ENCODE measurements at regions not wholly inside any gene's neighbourhood (a gene's known extent, or its start where the extent isn't known, plus 50 kb on each side); places are given as distances from the start of the nearest gene placed in this dataset.

DNA sequence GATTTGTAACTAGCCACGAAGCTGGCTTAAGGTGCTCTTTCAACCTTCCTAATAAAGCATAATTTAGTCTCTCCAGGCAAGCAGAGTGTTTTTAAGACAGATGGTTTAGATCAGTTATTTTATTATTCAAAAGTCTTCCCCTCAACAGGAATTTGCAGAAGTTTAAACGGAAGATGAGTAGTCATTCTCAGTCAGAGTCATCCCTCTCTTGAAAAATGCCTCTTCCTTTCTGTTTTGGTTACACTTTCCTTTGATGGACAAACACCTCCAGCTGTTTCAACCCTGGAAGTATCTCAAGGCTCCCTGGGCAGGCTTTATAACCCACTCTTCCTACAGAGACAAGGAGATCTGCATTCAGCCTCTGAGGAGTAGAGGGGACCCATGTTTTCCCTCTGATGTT, 60.3 kb upstream of the POU2AF2 start:
- DNase-seq: no peak
- intact Hi-C loops (cut with DNase I; ENCODE audit: low total_unique reads): no loop called here
- TF ChIP-seq, protein P1, sequence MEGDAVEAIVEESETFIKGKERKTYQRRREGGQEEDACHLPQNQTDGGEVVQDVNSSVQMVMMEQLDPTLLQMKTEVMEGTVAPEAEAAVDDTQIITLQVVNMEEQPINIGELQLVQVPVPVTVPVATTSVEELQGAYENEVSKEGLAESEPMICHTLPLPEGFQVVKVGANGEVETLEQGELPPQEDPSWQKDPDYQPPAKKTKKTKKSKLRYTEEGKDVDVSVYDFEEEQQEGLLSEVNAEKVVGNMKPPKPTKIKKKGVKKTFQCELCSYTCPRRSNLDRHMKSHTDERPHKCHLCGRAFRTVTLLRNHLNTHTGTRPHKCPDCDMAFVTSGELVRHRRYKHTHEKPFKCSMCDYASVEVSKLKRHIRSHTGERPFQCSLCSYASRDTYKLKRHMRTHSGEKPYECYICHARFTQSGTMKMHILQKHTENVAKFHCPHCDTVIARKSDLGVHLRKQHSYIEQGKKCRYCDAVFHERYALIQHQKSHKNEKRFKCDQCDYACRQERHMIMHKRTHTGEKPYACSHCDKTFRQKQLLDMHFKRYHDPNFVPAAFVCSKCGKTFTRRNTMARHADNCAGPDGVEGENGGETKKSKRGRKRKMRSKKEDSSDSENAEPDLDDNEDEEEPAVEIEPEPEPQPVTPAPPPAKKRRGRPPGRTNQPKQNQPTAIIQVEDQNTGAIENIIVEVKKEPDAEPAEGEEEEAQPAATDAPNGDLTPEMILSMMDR (IDR thresholded peaks at IDR 0.05): no peak
- TF ChIP-seq POLR2A (IDR thresholded peaks at IDR 0.05): no peak
- H3K36me3 ChIP-seq (ENCODE audit: low read depth, missing control alignments): no peaks in the 10 kb centered on the region
- no peaks in the 10 kb centered on the region for H3K27me3 ChIP-seq
- H3K4me1 ChIP-seq: no peaks in the 10 kb centered on the region
- no peak overlapping the region for H3K4me3 ChIP-seq
- H3K27ac ChIP-seq: no peak overlapping the region
- WGBS, 2 donors: 61% methylated on average over 2 of the region's 2 CpGs
- no peaks in the 10 kb centered on the region for H3K9me3 ChIP-seq

DNA sequence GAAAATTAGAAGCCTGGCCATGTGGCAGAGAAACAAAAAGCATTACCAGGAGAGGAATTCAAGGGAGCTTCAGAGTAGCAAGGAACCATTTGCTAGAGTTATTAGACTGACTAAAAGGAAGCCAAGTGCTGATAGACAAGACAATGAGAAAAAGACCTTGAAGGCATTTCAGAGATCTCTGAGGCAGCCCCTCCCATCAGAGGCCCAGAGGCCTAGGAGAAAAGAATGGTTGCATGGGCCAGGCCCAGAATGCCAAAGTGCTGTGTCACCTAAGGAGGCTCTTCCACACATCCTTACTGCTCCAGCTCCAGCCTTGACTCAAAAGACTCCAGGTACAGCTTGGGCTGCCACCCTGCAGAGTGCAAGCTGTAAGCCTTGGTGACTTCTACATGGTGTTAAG, 61.8 kb upstream of the POU2AF2 start:
- Histone ChIP-seq H3K4me3 (no peak overlapping the region), H3K27ac (no peak overlapping the region), H3K4me1 (no peaks in the 10 kb centered on the region), H3K9me3 (no peaks in the 10 kb centered on the region), H3K36me3 (ENCODE audit: low read depth, missing control alignments) (no peaks in the 10 kb centered on the region), H3K27me3 (no peaks in the 10 kb centered on the region)
- TF ChIP-seq, protein P1 (IDR thresholded peaks at IDR 0.05): no peak
- no peak for TF ChIP-seq POLR2A (IDR thresholded peaks at IDR 0.05)
- DNase-seq: no peak
- intact Hi-C loops (cut with DNase I; ENCODE audit: low total_unique reads): no loop called here

DNA sequence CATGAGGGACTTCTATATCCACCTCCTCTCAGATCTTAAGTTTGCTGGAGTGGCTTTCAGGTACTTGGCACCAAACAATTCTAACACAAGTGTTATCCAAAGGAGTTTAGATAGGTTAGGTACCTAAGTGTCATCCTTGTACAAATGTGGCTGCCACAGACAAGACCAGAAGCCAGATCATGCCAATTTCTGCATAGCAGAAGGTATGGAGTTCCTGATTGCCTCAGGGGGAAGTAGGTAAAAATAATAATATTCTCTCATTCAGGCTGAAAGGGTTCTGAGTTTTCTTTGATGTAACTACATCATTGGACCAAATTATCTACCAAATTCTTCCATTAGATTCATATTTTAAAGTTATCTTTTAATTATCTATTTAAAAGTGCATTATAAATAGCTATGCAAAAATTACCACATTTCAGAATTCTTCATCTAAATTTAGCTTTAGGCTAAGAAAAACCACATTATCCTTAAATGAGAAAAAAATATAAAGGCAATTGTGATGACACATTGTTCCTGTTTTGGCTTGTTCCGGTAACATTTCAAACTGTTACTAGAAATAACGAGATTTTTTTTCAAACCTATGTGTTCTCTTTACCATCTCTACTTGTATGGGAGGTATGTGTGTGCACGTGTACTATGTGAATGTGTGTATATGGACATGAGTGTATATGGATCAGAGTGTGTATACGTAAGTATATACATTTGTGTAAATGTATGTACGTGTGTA, 66.2 kb upstream of the POU2AF2 start:
- no peak for TF ChIP-seq POLR2A (IDR thresholded peaks at IDR 0.05)
- TF ChIP-seq, protein P1 (IDR thresholded peaks at IDR 0.05): no peak
- intact Hi-C loops (cut with DNase I; ENCODE audit: low total_unique reads): no loop called here

DNA sequence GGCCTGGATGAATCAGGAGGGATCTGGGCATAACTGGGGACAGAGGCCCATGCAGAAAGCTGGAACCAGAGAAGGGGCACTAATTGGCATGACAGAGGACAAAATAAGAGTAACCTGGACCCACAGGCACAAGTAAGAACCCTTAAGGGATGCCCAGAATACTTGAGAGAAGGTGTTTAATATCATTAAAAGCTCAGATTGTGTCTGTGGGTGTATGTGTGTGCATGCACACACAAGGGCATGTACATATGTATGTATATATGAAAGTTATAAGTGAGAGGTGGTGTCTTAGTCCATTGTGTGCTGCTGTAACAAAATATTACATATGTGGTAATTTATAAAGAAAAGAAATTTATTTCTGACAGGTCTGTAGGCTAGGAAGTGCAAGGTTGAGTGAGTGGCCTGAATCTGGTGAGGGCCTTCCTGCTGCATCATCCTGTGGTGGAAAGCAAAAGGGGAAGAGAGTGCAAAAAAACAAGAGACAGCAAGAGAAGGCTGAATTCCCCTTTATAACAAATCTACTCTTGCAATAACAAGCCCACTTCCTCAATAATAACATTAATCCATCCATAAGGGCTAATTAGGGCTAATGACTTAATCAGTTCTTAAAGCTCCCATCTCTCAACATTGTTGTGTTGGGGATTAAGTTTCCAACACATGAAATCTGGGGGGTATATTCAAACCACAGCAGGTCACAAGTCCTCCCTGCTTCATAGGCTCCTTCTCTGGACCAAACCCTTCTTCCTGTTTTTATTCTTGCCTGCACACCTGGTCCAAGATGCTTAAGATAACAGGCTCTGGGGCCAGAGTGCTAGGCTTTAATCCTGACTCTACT, 68.3 kb upstream of the POU2AF2 start:
- DNase-seq: no peak
- Histone ChIP-seq H3K4me3 (no peak overlapping the region), H3K27ac (no peak overlapping the region), H3K9me3 (no peaks in the 10 kb centered on the region), H3K27me3 (no peaks in the 10 kb centered on the region), H3K4me1 (no peaks in the 10 kb centered on the region), H3K36me3 (ENCODE audit: low read depth, missing control alignments) (no peaks in the 10 kb centered on the region)
- intact Hi-C loops (cut with DNase I; ENCODE audit: low total_unique reads): no loop called here
- TF ChIP-seq POLR2A (IDR thresholded peaks at IDR 0.05): no peak
- TF ChIP-seq, protein P1 (IDR thresholded peaks at IDR 0.05): no peak

More for the DNA sequence above, 66.2 kb upstream of the POU2AF2 start:
- no peak for DNase-seq
- Histone ChIP-seq H3K9me3 (no peaks in the 10 kb centered on the region), H3K27ac (no peak overlapping the region), H3K4me3 (no peak overlapping the region), H3K4me1 (no peaks in the 10 kb centered on the region), H3K27me3 (no peaks in the 10 kb centered on the region), H3K36me3 (ENCODE audit: low read depth, missing control alignments) (no peaks in the 10 kb centered on the region)
- WGBS, 2 donors: 69 to 71% methylated on average over 5 of the region's 5 CpGs

All from testis (tissue), 2 donors.